Neural cell (in vitro differentiated cells): ENCODE measurements at regions not wholly inside any gene's neighbourhood (a gene's known extent, or its start where the extent isn't known, plus 50 kb on each side); places are given as distances from the start of the nearest gene placed in this dataset.

ENCODE experiments used
- CTCF ChIP-seq: fragments of 450-650 bp; IDR thresholded peaks from 2 replicates; pipeline ENCODE4 v1.5.1; 2014; ENCODE audit warnings: antibody characterized with exemption, mild to moderate bottlenecking, moderate library complexity; ENCODE audit not compliant: poor library complexity, severe bottlenecking
- EP300 ChIP-seq: fragments of 450-650 bp; conservative IDR thresholded peaks from 2 replicates; pipeline ENCODE4 v1.6.1; 2014; ENCODE audit warnings: antibody characterized with exemption, mild to moderate bottlenecking, moderate library complexity; ENCODE audit not compliant: poor library complexity, severe bottlenecking
- EZH2 ChIP-seq: fragments of 200-600, 300-800 bp; shearing (Covaris generic), sonication (generic); IDR thresholded peaks from 2 replicates; pipeline ENCODE4 v1.6.1; 2014; ENCODE audit warnings: antibody characterized with exemption, low read length, borderline replicate concordance, mild to moderate bottlenecking; ENCODE audit not compliant: insufficient read depth, poor library complexity, severe bottlenecking
- MXI1 ChIP-seq: fragments of 450-650 bp; conservative IDR thresholded peaks from 2 replicates; pipeline ENCODE4 v1.6.1; 2014; ENCODE audit warnings: antibody characterized with exemption, mild to moderate bottlenecking; ENCODE audit not compliant: poor library complexity, severe bottlenecking
- POLR2AphosphoS5 ChIP-seq: IDR thresholded peaks from 2 replicates; pipeline ENCODE4 v1.6.1; 2012
- RAD21 ChIP-seq: fragments of 450-650 bp; conservative IDR thresholded peaks from 2 replicates; pipeline ENCODE4 v1.6.1; 2014; ENCODE audit warnings: antibody characterized with exemption, mild to moderate bottlenecking, moderate library complexity
- REST ChIP-seq: IDR thresholded peaks from 2 replicates; pipeline ENCODE4 v1.6.1; 2012; ENCODE audit warnings: borderline replicate concordance

DNA sequence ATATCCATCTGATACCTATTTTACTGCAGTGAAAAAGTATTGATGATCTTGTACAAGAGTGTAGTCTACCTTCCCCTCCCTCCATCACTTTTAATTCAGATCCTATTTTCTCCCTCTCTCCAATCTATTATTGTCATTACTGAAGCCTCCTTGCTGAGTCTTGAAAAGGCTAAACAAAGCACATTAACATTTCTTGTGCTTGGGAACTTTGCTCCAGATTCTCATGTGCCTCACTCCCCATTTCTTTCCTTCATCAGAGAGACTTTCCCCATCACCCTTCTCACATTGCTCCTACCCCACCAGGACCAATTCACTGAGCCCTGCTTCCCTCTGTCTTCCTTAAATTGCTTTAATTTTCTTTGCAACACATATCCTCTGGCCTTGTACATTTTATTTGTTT, 736.2 kb upstream of the GCFC2 start:
- TF ChIP-seq REST (no peak), EZH2 (no peak), MXI1 (no peak), CTCF (no peak), POLR2AphosphoS5 (no peak), EP300 (no peak), RAD21 (no peak)
